SK-N-DZ (cell line): ENCODE measurements at regions not wholly inside any gene's neighbourhood (a gene's known extent, or its start where the extent isn't known, plus 50 kb on each side); places are given as distances from the start of the nearest gene placed in this dataset.
A peak's percentile ranks its signal among the peaks of the same experiment; 100 is the strongest.
"Not testable (repeated sequence)": the region's sequence is repeated elsewhere in the genome, so short reads cannot be mapped to it uniquely, and the experiment has no call there.

Source experiments
- DNase-seq: peaks from one replicate; pipeline ENCODE4 v3.0.0-alpha.2; 2015; ENCODE audit warnings: low spot score

DNA sequence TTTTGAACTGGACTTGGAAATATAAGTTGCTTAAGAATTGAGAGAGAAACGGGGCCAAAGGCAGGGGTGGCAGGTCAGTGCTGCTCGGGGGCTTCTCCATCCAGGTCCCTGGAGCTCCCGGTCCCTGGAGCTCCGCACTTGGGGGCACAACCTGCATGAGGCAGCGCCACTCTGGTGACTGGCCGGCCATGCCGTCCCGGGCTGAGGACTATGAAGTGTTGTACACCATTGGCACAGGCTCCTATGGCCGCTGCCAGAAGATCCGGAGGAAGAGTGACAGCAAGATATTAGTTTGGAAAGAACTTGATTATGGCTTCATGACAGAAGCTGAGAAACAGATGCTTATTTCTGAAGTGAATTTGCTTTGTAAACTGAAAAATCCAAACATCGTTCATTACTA, 76.9 kb upstream of the POTEG start:
- not testable (repeated sequence) for DNase-seq

DNA sequence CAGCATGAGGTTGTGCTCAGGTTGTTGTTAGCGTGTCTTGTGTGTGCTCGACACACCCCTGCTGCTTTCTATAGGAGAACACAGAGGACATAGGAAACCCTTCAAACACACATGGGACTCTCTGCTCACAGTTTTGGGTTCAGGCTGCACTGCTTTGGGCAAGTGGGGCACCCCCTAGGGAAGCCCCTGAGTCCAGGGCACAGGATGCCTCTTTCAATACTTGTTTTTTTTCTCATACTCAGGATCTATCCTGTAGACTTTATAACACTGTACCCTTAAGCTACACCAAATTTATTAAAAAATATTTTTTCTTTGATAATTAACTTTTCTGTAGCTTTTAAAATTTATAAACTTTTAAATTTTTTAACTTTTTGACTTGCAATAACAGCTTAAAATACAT, 55.3 kb upstream of the POTEG start:
- not testable (repeated sequence) for DNase-seq

DNA sequence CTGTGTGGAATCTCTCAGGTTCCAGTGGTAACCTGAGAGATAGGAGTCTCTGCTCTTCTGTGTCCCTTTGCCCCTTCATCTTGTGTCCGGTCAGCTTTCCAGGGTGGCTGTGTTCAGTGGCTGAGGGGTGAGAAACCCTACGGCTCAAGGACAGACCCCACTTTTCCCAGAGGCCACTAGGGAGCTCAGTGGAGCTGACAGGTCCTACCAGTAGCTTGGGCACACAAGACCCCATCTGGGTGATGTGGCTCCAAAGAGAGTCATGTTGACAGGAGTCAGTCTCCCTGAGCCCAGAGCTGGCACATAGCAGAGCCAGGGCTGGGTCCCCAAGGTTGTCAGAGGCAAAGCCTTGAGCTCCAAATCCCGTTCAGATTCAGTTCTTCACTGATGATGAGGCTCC, 54.3 kb upstream of the POTEG start:
- DNase-seq, result not testable (repeated sequence)

DNA sequence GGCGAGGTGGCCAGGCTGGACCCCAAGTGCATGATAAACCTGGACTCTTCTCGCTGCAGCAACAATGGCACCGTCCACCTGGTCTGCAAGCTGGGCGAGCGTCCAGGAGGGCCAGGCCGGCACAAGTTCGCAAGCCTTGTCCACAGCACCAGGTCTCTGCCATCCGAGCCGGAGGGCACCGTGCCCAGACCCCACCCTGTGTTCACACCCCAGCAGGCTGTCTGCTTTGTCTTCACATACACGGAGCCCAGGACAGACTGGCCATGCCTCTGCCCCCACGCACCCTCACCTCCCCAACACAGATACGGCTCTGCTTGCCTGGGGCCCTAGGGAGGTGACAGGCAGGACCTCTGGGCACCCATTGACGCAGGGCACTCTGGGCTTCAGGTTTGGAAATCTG, 53.5 kb upstream of the POTEG start:
- not testable (repeated sequence) for DNase-seq

DNA sequence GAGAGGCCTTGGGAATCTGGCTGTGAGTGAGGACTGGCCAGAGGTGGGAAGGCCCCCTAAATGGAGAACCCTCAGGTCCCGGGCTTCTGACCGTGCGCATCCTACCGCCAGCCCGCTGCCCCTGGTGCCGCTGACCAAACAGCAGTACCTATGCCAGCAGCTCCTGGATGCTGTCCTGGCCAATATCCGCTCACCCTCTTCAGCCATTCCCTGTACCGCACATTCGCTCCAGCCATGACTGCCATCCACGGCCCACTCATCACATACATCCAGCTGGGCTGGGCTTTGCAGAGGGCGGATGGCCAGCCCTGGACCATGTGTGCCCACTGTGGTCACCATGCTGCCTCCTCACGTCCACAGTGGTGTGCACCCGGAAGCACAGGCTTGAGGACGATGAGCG, 53.1 kb upstream of the POTEG start:
- not testable (repeated sequence) for DNase-seq

DNA sequence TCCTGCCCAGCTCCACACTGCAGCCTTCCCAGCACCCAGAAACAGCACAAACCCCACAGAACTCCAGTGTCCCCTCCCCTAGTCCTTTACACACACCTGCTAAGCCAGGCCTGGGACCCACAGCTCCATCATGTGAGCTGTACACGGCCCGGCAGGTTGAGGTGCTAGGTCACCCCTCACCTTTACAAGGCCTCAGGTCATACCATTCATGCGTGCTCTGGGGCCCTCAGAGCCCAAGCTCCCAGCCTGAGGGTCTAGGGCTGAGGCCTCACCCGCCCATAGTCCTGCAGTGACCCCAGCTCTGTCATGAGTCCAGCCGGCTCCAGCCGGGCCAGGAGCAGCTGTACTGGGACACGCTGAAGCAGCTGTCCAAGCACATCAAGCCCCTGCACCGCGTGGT, 51.2 kb upstream of the POTEG start:
- peak; percentile 1 for DNase-seq
